Hematopoietic multipotent progenitor cell treated with erythropoietin and hydrocortisone succinate and interleukin-3 and kit ligand, for 4 days (in vitro differentiated cells): ENCODE measurements at regions not wholly inside any gene's neighbourhood (a gene's known extent, or its start where the extent isn't known, plus 50 kb on each side); places are given as distances from the start of the nearest gene placed in this dataset.
"Not testable (repeated sequence)": the region's sequence is repeated elsewhere in the genome, so short reads cannot be mapped to it uniquely, and the experiment has no call there.

Experiments used
- DNase-seq: peaks from one replicate; pipeline ENCODE4 v3.0.0-alpha.2; 2015

DNA sequence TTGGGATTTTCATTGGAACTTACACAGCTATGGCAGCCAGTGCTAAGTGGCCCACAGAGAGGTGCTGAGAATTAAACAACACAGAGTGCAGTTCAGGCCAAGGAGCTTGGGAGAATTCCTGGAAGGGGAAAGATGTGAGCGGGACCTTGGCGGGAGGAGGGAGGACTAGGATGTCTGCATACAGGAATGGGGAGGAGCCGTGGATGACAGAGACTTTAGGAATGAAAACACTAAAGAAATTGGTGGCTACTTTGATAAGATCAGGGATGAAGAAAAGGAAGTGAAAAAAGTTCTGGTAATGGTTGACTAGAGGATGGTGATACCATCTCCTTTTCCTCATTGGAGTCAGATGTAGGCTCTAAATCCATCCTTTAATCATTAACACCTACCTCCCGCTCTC is 234.2 kb upstream of the FZD8 start:
- DNase-seq: no peak

DNA sequence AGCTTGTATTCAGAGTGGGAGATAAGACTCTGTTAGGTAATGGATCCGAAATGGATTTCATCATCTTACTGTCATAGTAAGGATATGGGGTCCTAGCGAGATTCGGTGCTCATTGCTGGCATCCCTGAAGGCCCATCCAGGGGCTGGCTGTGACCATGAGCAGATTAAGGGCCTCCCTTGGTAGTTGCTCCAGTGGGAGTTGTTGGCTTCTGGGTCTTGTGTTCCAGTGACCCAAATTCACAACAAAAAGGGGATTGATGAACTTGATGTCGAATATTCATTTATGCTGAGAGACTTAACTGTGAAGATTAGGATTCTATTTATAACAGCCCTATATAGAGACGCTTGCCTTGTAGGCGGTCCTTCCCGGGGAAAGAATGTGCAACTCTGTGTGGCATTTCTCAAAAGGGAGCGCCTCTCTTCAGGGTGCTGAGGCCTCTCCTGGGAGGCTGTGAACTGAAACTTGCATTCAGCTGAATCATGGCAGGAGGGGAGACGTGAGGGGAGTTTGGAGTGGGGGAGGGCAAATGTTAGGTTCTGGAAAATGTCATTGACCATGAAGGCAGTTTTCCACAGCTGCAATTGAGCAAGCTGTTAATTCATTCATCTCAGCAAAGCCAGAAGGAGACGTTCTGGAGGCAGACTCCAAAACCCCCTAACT is 233.1 kb upstream of the FZD8 start:
- no peak for DNase-seq

DNA sequence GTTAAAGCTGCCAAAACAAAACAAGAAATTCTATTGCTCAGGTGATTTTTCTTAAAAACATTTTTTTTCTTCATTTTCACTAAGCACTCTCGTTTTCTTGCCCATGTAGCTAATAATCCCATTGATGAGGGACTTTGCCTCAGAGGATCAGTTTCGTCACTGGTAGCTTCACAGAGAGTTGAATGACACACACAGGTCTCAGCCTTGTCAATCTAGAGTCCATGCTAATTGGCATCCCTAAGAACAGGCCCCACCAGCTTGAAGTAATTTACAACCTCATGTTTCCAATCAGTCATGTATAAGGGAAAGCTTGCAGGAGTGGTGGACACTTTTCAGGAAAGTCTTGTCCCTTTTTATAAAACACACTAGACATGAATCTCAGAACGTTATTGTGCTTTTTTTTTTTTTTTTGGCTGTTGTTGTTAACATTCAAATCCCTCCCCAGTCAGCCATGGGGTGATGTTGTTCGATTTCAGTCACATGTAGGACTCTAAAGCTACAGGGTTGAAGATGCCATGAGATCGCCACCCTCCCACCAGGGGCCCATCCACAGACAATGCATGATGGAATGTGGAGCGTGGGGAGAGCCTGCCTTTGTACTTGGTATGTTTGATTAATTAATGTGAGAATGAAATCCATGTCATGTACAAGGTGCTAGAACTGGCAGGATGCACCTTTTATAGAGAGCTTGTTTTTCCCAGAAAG is 232.4 kb upstream of the FZD8 start:
- no peak for DNase-seq

DNA sequence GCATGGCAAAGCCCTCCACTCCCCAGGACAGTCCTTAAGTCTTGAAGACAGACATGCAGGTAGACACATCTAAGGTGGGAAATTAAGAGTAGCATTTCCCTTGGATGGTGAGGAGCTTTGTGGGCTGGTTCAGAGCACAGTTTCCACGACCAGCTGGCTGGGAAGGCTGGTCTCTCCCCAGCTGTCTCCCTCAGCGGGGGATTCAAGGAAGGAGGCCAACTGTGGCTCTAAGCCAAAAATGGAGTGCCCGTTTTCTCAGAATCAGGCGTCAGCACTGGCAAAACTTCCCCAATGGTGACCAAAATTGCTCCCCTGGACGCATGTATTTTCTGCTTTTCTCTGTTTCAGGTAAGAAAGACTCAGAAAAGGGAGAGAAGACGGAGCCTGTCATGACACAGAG is 230.6 kb upstream of the FZD8 start:
- DNase-seq: no peak

DNA sequence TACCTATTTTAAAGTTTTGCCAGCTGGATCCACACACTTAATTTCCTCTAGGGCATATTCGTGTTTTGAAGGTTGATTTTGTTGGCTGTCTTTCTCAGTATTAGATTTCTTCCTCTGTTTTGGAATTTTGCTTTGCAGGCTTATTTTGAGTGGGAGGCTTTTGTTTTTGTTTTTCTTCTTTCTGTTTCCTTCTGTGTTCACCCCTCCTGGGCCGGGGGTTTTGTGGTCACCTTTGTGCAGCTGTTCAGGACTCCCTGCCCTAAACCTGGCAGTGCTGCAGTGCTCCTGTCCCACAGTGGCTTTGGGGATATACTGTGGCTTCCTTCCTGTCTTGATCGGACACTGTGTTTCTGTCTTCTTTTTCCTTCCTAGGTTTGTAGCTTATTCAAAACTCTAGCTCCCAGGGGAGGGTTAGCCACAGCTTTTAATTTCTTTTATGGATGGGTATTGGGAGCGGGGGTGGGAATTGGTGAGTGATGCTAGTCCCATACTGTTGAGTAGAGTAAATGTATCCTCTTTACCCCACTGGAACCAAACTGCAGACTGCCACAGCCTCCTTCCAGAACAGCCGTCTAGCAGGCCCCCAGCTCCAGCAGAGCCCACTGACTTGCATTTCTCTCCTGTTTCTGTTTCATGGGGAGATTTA is 228.7 kb upstream of the FZD8 start:
- no peak for DNase-seq

DNA sequence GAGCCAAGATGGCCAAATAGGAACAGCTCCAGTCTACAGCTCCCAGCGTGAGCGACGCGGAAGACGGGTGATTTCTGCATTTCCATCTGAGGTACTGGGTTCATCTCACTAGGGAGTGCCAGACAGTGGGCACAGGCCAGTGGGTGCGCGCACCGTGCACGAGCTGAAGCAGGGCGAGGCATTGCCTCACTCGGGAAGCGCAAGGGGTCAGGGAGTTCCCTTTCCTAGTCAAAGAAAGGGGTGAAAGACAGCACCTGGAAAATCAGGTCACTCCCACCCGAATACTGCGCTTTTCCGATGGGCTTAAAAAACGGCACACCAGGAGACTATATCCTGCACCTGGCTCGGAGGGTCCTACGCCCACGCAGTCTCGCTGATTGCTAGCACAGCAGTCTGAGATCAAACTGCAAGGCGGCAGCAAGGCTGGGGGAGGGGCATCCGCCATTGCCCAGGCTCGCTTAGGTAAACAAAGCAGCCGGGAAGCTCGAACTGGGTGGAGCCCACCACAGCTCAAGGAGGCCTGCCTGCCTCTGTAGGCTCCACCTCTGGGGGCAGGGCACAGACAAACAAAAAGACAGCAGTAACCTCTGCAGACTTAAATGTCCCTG is 216.7 kb upstream of the FZD8 start:
- DNase-seq: not testable (repeated sequence)

DNA sequence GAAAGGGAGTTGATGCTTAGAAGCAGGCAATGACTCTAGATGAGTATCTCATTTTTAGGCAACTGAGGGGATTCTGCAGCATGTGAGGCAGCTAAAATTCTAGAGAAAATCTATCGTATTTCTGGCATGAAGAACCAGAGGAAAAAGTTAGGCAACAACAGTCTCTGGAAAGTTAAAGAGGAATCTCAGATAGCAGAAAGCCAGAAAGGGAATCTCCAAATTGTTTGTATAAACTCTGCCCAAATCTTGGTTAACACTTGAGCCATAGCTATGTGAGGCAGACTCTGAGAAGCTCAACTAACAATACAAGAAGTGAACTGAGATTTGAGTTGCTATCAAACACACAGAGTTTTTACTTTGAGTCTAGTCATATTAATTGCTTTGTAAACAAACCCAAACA is 215.8 kb upstream of the FZD8 start:
- no peak for DNase-seq

DNA sequence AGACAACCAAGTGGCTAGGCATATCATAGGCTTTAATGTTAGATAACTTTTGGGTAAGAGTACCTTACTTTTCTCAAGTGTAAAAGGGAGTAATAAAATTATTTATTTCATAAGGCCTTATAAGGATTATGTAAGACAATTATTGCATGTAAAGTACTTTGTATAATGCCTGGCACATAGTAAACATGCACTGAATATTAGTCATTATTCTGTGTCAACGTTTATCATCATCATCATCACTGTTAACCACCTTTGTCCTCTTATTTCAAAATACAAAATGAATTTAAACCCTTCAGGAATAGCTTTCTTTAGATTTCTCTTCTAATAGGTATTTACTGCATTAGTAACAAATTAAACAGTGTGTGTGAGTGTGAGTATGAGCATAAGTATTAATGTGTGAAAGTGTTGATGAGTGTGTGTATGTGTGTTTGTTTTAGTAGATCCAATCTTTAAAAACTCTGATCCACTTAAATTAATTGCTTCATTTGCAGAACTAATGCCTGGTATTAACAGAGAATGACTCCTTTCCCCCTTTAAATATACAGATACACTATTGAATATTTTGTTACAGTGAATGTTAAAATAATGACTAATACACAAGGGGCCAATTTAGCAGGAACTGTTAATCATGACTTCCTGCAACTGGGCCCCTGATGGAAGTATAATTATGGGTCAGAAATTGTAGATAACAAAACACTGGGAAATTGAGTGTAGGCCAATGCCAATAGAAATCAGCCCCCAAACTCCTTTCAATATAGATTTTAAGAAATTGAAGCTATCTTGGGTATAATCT is 213.3 kb upstream of the FZD8 start:
- DNase-seq: no peak

DNA sequence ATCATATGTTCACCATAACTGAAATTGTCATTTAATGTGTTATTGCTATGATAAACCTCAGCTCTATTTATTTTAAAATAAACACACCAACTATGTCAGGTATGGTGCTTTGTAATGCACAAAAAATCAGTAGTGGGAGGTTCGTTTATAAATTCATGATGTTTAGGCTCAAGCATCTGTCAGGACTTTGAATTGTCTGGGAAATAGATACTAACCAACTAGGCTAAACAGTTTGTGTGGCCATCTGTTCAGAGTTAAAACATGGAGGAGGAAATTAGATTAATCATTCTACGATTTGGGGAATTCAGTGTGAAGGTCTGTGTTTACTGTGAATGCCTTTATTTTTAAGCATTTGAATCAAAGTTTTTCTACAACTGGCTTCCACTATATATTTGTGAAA is 212.6 kb upstream of the FZD8 start:
- DNase-seq: no peak

DNA sequence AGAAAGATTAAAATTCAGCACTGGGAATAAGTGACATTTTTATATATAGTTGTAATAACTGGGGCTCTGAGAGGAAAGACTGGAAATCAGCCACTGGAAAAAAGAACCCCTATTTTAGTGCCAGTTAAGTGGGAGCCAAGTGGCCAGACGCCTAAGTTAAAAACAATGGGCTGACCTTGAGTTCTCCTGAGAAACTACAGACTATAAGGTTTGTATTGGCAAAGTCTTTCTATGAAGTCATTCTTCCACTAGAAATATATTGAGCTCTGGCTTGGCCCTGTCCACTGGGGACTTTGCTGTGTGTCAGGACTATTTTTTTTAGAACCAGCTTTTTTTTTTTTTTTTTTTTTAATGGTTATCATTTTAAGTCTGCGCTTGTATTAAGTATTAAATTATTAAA is 210.6 kb upstream of the FZD8 start:
- DNase-seq: no peak

DNA sequence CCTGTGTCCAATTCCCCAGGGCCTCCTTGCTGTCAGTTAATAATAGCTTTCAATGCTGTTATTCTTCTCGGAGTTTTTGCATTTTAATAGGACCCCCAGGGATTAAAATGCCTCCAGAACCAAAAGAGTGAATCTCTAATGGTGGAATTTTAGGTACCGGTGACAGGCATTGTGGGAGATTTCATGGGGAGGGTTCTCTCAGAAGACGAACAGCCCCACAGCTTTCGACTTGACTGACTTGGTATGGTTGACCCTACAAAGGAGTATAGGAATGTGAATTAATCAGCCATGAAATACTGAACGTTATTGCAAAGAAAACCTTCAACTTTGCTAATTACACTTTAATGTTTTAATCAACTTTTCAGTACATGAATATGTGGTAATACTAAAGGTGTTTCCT is 206.3 kb upstream of the FZD8 start:
- no peak for DNase-seq

DNA sequence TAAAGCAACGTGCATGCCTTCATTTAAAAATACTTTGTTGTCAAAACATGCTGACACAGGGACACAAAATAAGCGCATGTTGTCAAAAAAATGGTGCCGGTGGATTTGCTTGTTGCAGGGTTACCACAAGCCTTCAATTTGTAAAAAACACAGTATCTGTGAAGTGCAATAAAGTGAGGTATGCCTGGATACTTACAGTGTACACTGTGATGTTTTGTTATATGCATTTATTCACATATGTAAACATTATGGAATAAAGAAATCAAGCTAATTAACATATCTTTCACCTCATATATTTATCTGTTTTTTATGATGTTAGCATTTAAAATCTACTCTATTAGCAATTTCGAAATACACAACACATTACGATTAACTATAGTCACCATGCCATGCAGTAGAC is 202.6 kb upstream of the FZD8 start:
- DNase-seq: no peak

DNA sequence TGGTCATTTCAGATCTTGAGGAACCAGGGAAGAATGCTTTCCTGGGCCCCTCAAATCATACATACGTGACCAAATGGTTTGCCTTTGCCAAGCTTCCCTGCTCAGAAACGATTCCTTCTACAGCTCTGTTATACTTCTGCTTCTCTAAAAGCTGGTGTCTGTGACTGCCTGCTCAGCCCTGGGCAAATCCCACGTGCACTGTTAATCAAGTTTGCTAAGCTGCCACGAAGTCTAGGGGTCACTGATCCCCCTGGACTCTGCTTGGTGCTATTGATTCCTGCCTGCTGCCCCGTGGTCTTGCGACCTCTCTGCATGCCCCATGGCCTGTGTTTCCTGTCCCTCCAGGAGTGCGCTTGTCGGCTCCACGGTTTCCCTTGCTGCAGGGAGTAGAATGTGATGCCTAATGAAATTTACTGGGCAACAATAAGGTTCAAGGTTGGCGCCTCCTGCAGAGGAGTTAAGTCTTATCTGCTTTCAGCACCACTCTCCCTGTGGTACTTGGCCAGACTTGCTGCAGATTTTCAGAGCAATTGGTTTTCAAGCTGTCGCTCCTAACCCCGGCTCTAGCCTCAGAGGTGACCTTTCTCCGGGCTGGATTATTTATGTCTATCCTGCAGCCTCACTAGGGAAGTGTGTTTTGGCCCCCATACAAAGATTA is 201.6 kb upstream of the FZD8 start:
- no peak for DNase-seq

DNA sequence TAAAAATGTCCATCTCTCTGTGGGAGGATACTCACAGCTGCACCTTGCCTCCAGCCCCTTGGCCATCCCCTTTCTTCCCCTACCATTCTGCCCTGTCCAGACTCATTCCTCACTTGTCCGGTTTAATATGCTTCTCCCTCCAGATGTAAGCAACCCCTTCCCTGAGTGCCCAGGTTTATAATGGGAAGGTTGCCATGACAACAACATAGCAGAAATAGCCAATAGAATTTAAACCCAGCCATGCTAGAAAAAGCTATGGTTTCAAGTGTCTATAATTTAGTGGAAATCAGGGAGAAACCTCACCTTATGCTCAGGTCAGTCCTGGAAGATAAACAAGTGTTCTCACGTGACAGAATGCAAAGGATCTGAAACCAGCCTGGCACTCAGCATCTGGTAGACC is 196.0 kb upstream of the FZD8 start:
- no peak for DNase-seq

DNA sequence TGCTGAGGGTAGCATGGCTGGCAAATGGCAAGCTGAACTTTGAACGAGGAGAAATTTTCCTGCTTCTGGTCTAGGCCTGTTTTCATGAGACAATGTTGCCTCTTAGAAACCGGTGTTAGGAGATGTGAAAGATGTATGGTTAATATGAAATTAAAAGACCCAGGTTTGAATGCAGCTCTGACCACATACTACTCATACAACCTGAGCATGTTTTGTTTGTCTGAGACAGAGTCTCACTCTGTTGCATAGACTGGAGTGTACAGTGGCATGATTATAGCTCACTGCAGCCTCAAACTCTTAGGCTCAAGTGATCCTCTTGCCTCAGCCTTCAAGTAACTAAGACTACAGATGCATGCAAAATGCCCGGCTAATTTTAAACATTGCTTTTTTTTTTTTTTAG is 193.4 kb upstream of the FZD8 start:
- no peak for DNase-seq

DNA sequence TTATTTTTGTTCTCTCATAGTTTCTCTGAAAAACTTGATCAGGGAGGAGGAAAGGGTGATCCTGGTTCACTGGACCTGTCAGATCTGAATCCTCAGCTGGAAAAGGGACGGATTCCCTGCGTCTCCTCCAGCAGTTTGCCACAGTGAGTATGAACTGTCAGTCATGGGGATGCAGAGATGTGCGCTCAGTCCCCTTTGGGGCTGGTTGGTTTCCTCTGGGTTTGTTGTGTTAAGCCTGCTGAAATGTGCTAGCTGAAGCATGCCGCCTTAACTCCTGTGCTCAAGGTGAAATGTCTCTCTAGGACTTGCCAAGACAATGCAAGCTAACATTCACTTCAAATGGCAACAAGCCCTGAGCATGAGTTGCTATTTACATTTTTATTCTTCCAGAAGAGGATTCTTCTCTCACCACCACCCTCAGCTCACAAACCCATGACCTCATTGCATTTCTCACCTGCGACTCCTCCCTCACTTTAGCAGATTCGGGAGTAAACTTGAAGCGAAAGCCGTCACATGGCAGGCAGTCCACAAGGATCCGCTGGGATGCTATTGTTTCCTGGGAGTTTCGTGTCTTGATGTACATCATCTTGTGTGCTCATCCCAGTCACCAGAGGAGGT is 192.9 kb upstream of the FZD8 start:
- no peak for DNase-seq

DNA sequence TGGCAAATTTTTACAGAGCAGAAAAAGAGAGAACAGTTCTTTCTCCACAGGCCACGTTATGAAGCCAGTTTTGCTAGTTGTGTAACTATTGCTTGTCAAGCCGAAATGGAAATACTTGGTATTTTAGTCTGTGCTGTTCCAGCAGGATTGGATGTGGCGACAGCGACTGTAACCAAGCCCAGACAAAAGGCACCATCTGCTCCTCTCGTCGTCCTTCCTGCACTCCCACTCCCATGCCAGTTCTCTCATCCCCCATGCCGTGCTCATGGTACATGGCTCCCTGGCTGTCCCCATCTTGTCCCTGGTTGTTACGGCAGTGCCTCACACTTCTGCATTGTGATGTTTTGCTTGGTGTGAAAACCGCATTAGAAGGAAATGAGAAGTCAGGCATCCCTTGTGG is 185.7 kb upstream of the FZD8 start:
- no peak for DNase-seq

DNA sequence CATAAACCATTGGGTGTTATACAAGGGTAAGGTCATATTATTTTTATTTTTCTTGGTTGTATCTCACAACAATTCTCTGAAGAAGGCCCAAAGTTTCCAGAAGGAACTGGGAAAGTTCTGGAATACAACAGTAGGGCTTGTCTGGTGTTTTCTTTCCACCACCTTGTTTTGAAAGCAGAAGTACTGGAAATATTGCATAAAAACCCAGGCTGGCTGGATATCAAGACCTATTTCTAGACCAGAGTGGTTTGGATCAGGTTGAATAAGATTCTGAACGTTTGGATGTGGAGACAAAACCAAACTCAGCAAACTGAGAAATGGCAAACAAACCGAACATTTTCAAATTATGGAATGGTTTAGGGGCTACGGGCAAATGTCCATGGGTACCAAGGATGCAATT is 182.6 kb upstream of the FZD8 start:
- DNase-seq: no peak

DNA sequence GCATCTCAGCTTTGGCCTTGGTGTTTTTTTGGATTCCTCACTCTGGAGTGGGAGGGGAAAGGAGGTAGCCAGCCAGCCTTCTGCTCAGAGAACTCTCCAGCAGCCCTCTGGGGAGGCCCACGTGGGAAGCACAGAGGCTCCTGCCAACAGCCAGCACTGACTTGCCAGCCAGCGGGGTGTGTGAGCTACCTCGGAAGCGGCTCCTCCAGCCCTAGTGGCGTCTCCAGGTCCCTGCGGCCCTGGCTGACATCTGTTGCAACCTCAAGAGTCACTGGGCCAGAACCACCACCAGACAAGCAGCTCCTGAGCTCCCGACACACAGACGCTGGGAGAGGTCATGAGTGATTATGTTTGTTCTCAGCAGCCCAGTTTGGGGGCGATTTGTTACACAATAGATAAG is 180.2 kb upstream of the FZD8 start:
- DNase-seq: no peak

DNA sequence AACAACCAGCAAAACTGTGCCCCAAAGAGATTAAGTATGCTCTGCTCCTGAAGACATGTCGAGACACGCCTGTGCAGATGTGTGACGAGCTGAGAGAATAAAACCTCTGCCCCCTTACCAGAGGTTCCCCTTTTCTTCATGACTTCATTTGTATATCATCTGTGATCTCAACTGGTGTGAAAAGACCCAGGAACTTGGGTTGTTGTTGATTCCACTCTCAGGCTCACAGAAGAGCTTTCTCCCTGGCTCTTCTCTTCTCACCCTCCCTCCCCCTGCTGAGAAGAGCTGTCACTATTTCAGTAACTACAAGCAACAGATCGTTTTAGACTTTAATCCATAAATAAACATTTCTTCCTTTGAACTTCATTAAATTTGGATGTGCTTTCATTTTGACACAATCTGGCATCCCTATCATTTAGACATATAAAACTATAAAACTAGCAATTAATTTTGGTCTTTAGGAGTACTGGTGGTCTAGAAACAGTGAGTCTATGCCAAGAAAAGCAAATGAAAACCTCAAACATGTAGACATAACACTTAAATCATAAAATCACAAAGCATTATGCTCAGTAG is 179.3 kb upstream of the FZD8 start:
- no peak for DNase-seq

DNA sequence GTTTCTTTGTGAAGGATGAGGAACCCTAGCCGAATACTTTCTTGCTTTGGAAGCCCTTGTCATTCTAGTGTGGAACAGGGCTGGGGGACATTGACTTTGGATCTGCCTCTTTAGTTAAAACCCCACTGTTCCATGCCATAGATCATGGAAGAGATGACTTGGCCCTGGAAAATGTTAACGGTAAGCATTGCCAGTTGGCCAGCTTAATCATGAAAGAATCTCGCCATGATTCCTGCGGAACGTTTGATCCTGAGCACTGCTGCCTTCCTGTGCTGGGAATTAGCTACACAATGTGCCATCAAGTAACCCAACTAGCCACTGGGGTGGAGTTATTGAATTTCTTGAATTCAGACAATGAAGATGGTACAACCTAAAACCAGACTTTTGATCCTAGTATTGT is 177.6 kb upstream of the FZD8 start:
- DNase-seq: no peak

DNA sequence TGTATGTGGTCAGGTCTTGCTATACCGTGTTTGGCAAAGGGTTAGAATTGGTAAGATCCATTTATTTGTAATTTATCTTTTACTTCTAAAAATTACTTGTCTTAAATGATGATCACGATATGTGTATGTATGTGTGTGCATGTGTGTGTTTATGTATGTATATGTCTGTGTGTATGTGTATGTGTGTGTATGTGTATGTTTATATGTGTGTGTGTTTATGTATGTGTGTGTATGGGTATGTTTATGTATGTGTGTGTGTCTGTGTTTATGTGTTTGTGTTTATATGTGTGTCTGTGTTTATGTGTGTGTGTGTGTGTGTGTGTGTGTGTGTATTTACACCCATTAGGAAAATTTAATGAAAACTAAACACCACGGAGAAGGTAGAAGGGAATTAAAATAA is 176.9 kb upstream of the FZD8 start:
- DNase-seq: no peak
